Hematopoietic multipotent progenitor cell (in vitro differentiated cells): ENCODE measurements at regions not wholly inside any gene's neighbourhood (a gene's known extent, or its start where the extent isn't known, plus 50 kb on each side); places are given as distances from the start of the nearest gene placed in this dataset.

ENCODE experiments used
- DNase-seq, 3 donors: peaks; one replicate each; pipeline ENCODE4 v3.0.0-alpha.2; 2011 to 2015; ENCODE audit warnings: low read depth in 2 of 3, low spot score in 2 of 3

DNA sequence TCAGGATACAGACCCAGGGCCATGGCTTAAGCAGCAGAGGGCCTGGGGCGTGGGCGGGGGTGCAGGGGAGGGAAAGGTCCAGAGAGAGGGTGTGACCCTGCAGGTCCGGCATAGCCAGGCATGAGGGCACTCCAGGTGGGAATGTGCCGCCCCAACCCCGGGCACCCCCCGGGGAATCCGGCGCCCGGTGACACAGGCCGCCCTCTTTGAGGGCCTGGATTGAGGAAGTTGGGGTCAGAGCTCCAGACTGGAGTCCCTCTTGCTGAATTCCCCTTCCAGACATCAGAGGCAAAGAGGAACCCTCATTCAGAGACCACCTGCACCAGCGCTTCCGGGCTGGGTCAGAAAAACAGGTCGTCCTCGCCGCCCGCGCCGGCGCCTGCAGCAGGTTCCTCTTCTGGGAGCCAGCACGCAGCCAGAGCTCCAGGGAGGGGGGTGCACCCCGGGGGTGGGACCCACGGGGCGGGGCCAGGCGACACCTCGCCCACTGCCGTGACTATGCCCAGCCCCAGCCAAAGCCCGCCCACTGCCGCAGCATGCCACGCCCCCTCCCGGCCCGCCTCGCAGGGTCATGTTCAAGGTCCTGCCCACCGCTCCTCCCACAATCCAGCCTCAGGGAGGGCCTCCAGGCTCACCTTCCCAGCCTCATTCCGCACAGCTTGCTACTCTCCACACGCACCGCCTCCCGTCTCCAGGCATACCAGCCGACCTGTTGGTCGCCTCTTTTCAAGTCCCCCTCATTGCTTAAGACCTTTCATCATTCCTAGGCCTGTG lies 98.3 kb upstream of the ID2 start:
- DNase-seq: peak in 2 of 3 donors; percentile 99

DNA sequence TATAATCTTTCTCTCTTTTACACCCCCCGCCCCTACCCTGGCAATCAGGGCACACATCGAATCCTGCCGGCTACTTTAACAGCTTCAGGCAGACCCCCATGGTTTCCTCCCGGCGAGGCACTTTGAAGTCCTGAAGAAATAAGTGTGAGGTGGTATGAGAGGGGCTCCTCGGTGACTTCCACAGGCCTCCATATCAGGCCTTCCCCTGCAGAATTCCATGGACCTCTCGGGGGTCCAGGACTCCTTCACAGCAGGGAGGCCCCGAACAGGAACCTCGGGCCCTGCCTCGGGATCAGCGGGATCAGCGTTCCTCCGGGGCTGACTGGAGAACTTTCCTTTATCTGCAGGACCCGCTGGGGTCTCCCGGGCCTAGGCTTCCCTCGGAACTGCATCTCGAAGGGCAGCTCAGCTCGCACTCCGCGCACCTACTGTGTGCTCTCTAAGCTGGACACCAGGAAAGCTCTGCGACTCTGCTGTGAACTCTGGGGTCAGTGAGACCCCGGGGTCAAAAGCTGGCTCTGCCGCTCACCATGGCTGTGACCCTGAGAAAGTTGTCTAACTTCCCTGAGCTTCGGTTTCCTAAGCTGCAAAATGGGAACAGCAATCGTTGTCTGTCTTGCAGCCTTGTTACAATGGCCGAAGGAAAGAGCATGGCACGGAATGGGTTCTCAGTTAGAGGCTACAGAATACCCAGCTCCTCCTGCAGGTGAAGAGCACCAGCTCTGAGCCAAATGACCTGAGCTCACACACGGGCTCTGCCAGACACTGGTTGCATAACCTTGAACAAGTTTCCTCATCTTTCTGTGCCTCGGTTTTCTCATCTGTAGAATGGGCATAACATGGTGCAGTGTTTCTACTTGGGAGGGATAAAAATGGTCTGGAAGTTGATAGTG lies 97.4 kb upstream of the ID2 start:
- DNase-seq: no peak

DNA sequence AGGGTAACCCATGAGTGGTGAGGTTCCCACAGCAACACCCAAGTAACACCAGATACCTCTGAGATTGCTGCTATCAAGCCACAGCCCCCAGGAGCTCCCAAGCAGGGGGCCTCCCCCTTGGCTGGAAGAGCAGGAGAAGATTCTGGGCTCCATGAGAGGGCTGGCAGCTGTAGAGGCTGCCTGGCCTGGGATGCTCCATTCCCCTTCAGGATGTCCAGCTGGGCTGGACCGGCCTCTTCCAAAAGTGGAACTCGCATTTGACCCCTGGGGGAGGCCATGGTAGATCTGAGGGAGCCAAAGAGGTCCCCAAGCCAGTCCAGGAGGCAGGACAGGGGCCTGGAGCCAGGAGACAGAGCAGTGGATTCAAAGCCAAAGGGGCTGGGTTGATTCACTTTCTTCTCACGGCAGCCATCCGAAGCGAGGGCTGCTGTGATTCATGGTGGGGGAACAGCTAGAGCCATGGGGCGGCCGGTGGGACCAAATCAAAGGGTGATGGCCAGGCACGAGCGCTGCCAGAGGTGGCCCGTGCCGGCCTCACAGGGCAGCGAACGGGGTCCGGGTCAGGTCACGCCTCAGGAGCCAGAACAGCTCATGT lies 95.3 kb upstream of the ID2 start:
- DNase-seq: no peak

DNA sequence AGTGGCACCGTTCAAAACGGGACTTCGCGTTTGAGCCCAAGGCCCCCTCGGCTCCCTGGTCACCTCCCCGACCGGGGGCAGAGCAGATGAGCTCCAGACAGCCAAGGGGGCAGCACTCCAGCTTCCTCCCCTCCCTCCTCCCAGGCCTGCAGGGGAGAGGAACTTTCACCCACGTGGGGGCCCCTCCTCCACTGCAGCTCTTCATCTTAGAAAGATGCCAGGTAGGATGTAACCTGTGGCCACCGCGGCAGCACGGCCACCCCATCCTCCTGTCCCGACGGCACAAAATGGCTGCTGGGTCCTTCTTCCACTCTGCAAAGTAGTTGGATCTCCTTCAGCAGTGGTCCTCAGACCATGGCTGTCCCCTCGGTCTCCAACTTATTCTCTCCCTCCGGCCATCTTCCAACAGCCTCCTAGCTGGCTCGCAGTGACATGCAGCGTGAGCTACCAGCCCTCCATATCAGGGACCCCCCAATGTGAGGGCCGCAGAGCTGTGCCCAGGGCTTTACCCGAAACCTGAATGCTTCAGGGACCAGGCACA lies 94.5 kb upstream of the ID2 start:
- no peak for DNase-seq

DNA sequence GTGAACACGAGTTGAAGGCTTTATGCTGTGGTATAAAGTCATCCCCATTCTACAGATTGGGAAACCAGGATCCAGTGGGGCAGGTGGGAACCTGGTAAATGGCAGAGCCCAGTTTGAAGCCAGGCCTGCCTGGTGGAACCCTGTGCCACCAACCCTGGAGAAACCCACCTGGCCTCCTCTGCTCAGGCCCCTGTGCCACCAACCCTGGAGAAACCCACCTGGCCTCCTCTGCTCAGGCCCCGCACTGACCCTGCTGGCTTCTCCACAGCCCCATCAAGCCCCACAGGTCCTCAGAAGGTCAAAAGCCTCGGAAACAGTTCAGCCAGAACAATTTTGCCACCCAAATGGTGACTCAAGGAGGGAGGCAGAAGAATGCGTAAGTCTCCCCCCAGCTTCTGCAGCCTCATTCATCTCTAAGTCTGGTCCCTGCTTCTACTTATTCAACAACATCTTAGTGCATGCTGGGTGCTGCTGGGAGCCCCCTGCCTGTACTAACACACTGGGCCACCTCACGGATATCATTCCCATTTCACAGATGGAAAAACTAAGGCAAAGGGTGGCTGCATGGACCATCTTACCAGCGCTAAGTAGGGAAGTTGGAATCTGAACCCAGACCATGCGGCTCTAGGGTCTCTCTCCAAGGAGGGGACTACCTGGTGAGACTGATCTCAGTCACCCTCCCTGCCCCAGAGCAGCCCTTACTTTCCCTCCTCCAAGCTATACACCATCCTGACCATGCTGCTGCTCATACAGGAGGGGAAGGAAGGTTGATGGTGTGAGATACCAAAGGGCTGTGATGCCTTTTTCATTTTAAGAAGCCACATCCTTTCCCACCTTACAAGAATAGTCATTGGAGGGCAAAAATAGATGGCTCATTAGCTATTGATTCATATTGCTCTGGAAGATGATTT lies 93.7 kb upstream of the ID2 start:
- DNase-seq: no peak

DNA sequence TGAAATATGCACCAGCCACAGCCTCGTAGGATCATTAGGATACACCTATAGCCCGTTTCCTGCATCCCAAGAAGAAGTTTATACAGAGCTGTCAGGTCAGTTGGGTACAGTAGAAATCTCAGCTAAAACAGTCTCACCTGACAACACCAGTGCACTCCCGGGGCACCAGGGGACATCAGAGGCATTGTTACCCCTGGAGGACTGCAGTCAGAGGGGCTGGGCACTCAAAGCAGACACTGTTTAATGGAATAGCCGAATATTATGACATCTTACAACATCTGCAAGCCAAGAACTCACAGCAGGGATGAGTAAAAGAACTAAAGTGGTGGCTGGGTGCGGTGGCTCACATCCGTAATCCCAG lies 93.0 kb upstream of the ID2 start:
- no peak for DNase-seq

DNA sequence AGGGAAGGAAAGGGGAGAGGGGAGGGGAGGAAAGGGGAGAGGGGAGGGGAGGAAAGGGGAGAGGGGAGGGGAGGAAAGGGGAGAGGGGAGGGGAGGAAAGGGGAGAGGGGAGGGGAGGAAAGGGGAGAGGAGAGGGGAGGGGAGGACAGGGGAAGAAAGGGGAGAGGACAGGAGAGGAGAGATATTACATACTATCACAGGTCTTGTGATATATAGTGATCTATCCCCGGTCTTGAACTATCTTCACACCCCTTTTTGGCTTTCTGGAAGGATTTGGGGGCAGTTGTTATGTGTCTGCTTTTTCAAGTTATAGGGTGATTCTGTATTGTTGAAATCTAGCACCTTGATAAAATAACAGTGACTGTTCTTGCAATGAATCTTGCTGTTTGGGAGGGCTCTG lies 92.1 kb upstream of the ID2 start:
- DNase-seq: no peak

DNA sequence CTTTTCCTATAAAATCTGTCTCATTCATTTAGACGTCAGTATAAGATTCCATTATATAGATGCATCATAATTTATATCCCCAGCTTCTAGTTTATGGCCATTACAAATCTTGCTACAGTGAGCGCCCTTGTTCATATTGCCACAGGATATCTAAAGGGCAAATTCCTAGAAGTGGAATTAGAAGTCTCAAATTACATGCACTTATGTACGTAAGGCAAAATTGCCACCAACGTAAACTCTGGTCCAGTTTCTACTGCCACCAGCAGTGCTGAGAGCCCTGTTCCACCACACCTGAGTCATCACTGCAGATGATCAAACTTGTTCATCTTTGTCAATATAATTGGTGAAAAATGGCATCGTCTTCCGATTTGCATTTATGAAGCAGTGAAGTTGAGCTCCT lies 90.9 kb upstream of the ID2 start:
- DNase-seq: no peak

DNA sequence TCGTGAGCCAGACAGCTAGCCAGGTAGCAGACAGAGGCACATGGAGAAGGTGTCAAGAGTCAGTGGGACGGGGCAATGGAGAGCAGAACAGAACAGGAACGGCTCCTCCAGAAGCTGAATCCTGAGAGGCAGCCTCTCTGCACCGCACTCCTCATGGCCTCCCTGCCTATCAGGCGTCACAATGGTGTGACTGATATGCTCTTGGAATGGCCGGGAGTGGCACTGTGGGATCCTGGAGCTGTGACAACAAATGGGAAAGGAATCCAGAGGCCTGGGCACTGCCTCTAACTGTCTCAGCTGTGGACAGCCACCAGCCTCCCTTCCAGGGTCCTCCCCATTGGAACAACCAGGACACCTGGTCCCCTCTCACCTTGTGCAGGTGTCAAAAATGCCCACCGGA lies 89.1 kb upstream of the ID2 start:
- no peak for DNase-seq

DNA sequence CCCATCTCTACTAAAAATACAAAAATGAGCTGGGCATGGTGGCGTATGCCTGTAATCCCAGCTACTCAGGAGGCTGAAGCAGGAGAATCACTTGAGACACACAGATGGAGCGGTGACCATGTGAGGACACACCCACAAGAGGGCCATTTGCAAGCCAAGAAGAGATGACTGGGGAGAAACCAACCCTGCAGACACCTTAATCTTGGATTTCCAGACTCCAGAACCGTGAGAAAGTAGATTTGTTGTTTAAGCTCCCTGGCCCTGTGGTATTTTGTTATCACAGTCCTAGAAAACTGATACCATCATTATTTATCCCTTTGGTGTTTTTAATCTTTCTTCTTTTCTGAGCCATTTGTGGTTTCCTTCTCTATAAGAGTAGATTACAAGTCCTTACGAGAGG lies 88.6 kb upstream of the ID2 start:
- DNase-seq: no peak

DNA sequence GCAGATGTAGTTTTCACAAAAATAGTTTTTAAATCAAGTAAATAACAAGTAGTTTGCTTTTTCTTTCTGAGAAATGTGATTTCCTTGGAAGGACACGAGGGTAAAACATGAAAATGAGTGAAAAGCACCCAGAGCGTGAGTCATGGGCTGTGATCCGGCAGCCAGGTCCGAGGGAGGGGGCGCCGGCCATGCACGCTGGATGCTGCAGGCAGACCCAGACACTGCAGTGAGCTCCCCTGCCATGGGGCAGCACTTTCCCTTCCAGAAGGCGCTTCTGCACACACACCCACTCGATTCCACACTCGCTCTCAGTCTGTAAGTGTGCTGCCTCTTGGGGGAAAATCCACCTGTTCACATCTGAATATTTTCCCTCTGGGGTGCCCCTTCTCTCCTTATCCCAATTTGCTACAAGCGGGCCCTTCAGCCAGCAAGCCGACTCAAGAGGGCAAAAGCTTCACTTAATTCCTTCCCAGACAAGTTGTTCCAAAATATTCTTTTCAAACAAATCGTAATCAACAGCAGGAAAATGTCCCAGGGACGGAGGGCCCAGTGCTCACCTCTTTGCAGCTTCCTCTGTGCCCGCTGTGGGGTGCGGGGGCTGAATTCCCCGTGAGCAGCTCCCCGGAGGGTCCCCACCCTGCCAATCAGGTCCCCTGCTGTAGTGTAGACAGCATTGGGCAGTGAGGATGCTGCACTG lies 87.0 kb upstream of the ID2 start:
- no peak for DNase-seq

DNA sequence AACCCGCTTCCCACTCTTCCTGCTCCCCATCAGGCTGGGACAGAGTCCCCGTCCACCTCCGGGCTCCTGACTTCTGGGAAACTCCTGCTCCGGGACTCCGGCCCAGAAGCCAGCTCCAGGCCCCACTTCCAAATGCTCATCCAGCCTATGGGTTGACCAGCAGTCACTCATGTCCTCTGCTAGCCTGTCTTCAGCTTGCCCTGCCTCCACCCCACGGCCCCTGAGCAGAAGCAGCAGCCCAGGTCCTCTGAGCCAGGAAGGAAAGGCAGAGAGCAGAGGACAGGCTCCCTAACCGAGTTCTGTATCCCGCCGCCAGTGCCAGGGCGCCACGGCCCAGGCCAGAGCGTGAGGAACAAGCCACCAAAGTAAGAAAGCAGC lies 86.4 kb upstream of the ID2 start:
- DNase-seq: no peak

DNA sequence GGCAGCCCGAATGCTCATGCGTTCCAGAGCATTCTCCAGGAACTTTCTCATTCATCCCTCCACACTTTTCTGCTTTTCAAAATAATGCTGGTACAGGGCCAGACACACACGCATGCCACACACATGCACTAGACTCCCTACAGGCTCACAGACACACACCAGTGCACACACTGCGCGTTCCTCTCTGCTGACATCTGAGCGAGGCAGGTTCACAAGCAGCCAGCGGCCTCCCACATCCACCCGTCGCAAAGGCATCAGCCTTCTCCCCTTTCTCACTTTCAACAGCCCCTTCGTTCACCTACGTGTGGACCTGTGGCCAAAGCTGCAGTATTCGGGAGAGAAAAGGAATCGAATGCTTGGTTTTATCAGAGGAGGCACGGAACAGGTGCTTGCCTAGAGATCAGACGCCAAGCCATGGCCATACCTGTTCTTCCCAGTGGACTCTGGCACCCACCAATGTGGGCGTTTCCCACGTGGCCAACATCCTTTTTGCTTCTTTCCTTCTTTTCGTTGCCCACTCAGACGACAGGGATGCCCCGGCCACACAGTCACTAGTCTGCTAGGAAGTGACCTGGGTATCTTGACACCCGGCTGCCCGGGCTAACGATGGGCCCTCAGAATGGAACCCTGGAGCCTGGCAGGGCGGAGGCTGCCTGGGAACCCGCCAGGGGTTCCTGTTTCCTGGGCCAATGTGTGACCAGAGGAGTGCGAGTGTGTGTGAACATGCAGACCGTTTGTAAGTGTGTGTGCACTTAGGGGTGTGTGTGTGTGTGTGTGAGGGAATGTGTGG lies 85.8 kb upstream of the ID2 start:
- DNase-seq: no peak

DNA sequence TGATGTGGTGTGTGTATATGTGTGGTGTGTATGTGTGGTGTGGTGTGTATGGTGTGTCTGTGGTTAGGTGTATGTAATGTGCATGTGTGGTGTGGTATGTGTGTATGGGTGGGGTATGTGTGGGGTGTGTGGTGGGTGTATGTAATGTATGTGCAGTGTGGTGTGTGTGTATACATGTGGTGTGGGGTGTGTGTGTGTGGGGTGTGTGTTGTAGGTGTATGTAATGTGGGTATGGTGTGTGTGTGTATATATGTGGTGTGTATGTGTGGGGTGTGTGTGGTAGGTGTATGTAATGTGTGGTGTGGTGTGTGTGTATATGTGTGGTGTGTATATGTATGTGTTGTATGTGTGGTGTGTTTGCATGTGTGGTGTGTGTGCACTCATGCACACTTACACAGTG lies 84.8 kb upstream of the ID2 start:
- no peak for DNase-seq

DNA sequence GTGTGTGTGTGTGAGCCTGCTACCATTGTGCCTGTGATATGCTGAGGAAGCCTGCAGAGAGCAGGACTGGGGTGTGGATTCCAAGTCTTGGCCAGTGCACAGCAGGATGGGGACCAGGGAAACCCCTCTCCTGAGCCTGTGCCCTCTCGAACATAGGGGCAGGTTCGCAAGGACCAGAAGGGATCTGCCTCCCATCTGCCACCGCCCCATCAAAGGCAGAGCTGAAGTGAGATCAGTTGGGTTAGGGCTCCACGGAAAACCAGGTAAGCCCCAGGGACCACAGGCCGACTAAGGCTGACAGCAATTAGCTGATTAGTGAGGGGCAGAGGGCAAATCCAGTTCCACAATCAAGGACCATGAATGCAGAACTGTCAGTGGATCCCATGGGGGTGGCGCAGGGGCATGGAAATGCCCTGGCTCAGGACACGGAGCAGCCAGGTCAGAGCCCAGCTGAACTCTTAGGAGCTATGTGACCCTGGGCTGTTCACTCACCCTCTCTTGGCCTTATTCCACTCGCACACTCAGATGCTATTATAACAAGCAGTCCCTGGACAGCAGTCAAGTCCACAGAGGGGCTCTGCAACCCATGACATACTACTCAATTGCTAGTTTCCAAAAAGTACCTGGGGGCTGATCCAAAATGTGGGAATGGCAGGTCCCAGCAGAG lies 84.2 kb upstream of the ID2 start:
- no peak for DNase-seq

DNA sequence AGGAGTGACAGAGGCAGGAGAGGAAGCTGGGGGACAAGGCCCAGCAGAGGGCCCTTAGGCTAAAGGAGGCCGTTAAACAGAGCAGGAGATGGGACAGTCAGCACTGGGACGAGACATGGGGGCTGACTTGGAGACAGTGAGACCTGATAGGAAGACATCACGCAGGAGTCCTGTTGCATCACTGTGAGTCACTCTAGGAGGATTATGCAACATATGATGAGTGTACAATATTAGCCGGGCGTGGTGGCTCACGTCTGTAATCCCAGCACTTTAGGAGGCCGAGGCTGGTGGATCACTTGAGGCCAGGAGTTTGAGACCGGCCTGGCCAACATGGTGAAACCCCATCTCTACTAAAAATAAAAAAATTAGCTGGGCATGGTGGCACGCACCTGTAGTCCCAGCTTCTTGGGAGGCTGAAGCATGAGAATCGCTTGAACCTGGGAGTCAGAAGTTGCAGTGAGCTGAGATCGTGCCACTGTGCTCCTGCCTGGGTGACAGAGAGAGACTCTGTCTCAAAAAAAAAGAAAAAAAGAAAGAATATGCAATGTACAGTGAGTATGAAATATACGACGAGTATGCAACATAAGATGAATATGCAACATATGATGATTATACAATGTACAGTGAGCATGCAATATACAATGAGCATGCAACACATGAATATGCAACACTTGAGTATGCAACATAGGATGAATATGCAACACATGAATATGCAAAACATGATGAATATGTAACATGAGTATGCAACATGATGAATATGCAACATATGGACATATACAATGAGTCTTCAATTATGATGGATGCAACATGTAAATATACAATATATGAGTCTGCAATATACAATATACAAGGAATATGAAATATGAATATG lies 83.3 kb upstream of the ID2 start:
- DNase-seq: peak in 1 of 3 donors; percentile 30

DNA sequence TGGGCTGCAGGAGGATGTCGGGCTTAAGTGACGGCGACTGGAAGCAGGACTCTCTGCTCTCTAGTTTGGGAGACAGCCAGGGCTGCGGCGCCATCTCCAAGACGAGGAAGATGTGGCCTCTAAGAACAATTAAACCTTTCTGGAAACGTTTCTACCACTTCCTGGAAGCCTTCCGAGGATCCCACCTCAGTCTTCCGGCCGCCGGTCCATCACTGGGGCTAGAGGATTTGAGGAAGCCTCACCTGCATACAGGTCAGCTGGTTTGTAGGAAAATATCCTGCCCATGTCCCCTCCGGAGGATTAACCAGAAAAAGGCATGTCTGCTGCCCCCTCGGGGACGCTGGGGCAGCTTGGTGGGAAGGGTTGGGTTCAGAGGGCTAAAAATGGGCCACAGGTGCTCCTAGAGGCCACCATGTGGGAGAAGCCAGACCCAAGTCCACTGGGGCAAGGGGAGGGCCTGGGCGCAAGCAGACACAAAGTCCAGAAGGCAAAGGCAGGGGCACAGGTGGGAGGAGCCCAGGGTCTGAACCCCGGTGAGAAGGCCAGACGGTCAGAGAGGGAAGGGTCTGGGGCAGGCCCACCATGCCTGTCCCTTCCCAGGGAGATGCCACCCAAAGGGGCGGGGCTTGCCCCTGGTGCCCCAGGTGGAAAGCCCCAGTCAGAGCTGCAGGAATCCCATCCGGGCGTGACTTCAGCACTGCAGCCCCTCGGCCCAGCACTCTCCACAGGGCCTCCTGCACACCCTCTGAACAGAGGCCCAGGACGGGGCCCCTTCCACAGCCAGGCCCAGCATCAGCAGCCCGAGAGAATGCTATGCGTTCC lies 82.2 kb upstream of the ID2 start:
- no peak for DNase-seq
